ENCODE measurements at regions not wholly inside any gene's neighbourhood (a gene's known extent, or its start where the extent isn't known, plus 50 kb on each side); places are given as distances from the start of the nearest gene placed in this dataset.

- DNase-seq: no peak
- Mint-ChIP-seq H3K9me3 (ENCODE audit: low read depth, unreplicated experiment) (no peaks in the 10 kb centered on the region), H3K27me3 (ENCODE audit: unreplicated experiment) (no peaks in the 10 kb centered on the region), H3K4me3 (ENCODE audit: low read depth, unreplicated experiment) (no peak overlapping the region), H3K27ac (ENCODE audit: unreplicated experiment) (no peak overlapping the region), H3K36me3 (ENCODE audit: insufficient read depth, unreplicated experiment) (no peaks in the 10 kb centered on the region), H3K4me1 (ENCODE audit: low read depth, unreplicated experiment) (no peaks in the 10 kb centered on the region)
- no peak for TF ChIP-seq CTCF (IDR thresholded peaks at IDR 0.05; ENCODE audit: unreplicated experiment)
- CTCF ChIA-PET: interaction anchor here (0.7 kb wide), 1 partner anchor 17 kb away, joined by 3 read pairs; no protein-coding TSS in a partner anchor
- BruUV-seq (replicated peaks): no TSS peak
- intact Hi-C loops (cut with micrococcal nuclease; ENCODE audit: unreplicated experiment): no loop called here
These were observed 93.6 kb downstream of the LEPR start for GRCh38 chr1:65514041-65514440.

DNA sequence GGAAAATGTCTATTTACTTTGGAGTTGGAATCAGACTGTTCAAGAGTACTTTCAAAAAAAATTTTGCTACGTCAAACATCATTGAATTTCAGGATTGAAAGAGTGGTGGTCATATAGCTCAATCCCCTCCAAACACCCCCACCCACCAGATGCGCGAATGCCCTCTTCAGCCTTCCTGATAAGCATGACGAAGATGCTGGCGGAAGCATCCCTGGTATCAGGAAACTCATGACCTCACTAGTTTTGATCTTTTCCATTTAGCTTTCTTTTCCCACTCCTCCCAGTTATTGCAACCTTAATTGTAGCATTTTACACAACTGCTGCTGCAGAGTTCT, 104.4 kb downstream of the LEPR start:
- Mint-ChIP-seq H3K9me3 (ENCODE audit: low read depth, unreplicated experiment) (peaks cover 2% of the 10 kb centered on the region), H3K36me3 (ENCODE audit: insufficient read depth, unreplicated experiment) (no peaks in the 10 kb centered on the region), H3K4me1 (ENCODE audit: low read depth, unreplicated experiment) (no peaks in the 10 kb centered on the region), H3K4me3 (ENCODE audit: low read depth, unreplicated experiment) (no peak overlapping the region), H3K27ac (ENCODE audit: unreplicated experiment) (no peak overlapping the region), H3K27me3 (ENCODE audit: unreplicated experiment) (peaks cover 13% of the 10 kb centered on the region)
- DNase-seq: no peak
- CTCF ChIA-PET: no interaction called here
- TF ChIP-seq CTCF (IDR thresholded peaks at IDR 0.05; ENCODE audit: unreplicated experiment): no peak
- intact Hi-C loops (cut with micrococcal nuclease; ENCODE audit: unreplicated experiment): no loop called here
- BruUV-seq (replicated peaks): no TSS peak

- intact Hi-C loops (cut with micrococcal nuclease; ENCODE audit: unreplicated experiment): no loop called here
- Mint-ChIP-seq H3K27ac (ENCODE audit: unreplicated experiment) (no peak overlapping the region), H3K36me3 (ENCODE audit: insufficient read depth, unreplicated experiment) (no peaks in the 10 kb centered on the region), H3K4me3 (ENCODE audit: low read depth, unreplicated experiment) (no peak overlapping the region), H3K27me3 (ENCODE audit: unreplicated experiment) (peaks cover 13% of the 10 kb centered on the region), H3K4me1 (ENCODE audit: low read depth, unreplicated experiment) (no peaks in the 10 kb centered on the region), H3K9me3 (ENCODE audit: low read depth, unreplicated experiment) (peaks cover 2% of the 10 kb centered on the region)
- no TSS peak for BruUV-seq (replicated peaks)
- CTCF ChIA-PET: no interaction called here
- no peak for DNase-seq
- TF ChIP-seq CTCF (IDR thresholded peaks at IDR 0.05; ENCODE audit: unreplicated experiment): no peak
These were observed 105.0 kb downstream of the LEPR start for GRCh38 chr1:65525266-65526048.

DNA sequence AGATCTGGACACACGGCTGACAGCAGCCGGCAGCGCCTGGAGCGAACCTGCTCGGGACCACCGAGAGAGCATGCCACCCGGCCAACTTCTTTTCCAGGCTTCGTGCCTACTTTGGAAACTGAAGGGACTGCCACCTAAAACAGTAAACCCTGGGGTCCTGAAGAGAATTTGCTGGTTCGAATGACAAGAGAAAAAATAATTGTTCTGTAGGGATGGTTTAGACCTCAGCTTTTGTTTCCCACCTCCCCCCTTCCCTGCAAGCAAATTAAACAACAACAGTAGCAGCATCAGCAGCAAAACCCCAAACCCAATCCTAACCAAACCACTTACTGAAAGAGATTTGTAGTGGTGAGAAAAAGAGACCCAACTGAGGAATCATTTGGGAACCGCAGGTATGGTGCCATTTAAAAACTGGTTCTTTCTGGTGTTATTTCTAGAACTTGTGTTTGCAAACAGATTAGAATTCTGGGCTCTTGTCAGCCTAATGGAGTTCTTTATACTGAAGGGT, 105.6 kb downstream of the LEPR start:
- Mint-ChIP-seq H3K4me3 (ENCODE audit: low read depth, unreplicated experiment) (no peak overlapping the region), H3K4me1 (ENCODE audit: low read depth, unreplicated experiment) (no peaks in the 10 kb centered on the region), H3K27me3 (ENCODE audit: unreplicated experiment) (peaks cover 13% of the 10 kb centered on the region), H3K9me3 (ENCODE audit: low read depth, unreplicated experiment) (peaks cover 2% of the 10 kb centered on the region), H3K27ac (ENCODE audit: unreplicated experiment) (no peak overlapping the region), H3K36me3 (ENCODE audit: insufficient read depth, unreplicated experiment) (no peaks in the 10 kb centered on the region)
- BruUV-seq (replicated peaks): no TSS peak
- CTCF ChIA-PET: no interaction called here
- intact Hi-C loops (cut with micrococcal nuclease; ENCODE audit: unreplicated experiment): no loop called here
- TF ChIP-seq CTCF (IDR thresholded peaks at IDR 0.05; ENCODE audit: unreplicated experiment): no peak
- no peak for DNase-seq
